Common myeloid progenitor, CD34-positive (primary cell): ENCODE measurements at regions not wholly inside any gene's neighbourhood (a gene's known extent, or its start where the extent isn't known, plus 50 kb on each side); places are given as distances from the start of the nearest gene placed in this dataset.
"Not testable (repeated sequence)": the region's sequence is repeated elsewhere in the genome, so short reads cannot be mapped to it uniquely, and the experiment has no call there.

Source experiments
- CTCF ChIA-PET: fragments of 350-600 bp; sonication (Branson Sonifier 250); formaldehyde crosslinking; loops from one replicate; lab custom pipeline; 2021; ENCODE audit warnings: antibody characterized with exemption; lab: Charles Lee
- POLR2A ChIA-PET: fragments of 350-600 bp; sonication (Branson Sonifier 250); formaldehyde crosslinking; loops from one replicate; lab custom pipeline; 2021; ENCODE audit warnings: antibody characterized with exemption; lab: Charles Lee
- DNase-seq, 3 donors: peaks; one replicate each; pipeline versions ENCODE4 v3.0.0 to v3.0.0-alpha.2; 2013
- H3K27ac ChIP-seq, 2 experiments: 1 replicate in 1 of 2; 2 replicates in 1 of 2; pipeline ENCODE4 v1.7.0; 2013; ENCODE audit warnings: inconsistent platforms in 2 of 2, low read length in 2 of 2, mild to moderate bottlenecking in 2 of 2, low read depth in 1 of 2, moderate library complexity in 1 of 2; ENCODE audit not compliant: severe bottlenecking in 2 of 2, insufficient read depth in 1 of 2, poor library complexity in 1 of 2
- H3K27me3 ChIP-seq, 5 experiments: replicated peaks in 2 of 5; 1 replicate in 3 of 5; 2 replicates in 2 of 5; pipeline versions ENCODE4 v1.6.1 to v1.7.0; 2013; ENCODE audit warnings: low read length in 4 of 5, mild to moderate bottlenecking in 2 of 5, moderate library complexity in 2 of 5, inconsistent platforms in 1 of 5; ENCODE audit not compliant: insufficient read depth in 5 of 5, control insufficient read depth in 4 of 5
- H3K36me3 ChIP-seq, 4 experiments: 1 replicate in 2 of 4; 2 replicates in 2 of 4; pipeline versions ENCODE4 v1.6.1 to v1.7.0; 2013; ENCODE audit warnings: low read length in 3 of 4, control low read depth in 1 of 4, mild to moderate bottlenecking in 1 of 4; ENCODE audit not compliant: control insufficient read depth in 4 of 4, insufficient read depth in 4 of 4
- H3K4me1 ChIP-seq, 4 experiments: 1 replicate in 3 of 4; 2 replicates in 1 of 4; pipeline versions ENCODE4 v1.6.1 to v1.7.1; 2013; ENCODE audit warnings: low read length in 3 of 4, mild to moderate bottlenecking in 3 of 4, control low read depth in 1 of 4, inconsistent platforms in 1 of 4, moderate library complexity in 1 of 4; ENCODE audit not compliant: control insufficient read depth in 4 of 4, insufficient read depth in 4 of 4; ENCODE audit errors: control extremely low read depth in 1 of 4
- H3K4me3 ChIP-seq, 7 experiments: 1 replicate in 4 of 7; 2 replicates in 3 of 7; pipeline versions ENCODE4 v1.5.1 to v1.7.0; 2013; ENCODE audit warnings: mild to moderate bottlenecking in 7 of 7, low read length in 6 of 7, moderate library complexity in 6 of 7, inconsistent platforms in 2 of 7, low read depth in 2 of 7, control low read depth in 1 of 7; ENCODE audit not compliant: insufficient read depth in 4 of 7, control insufficient read depth in 1 of 7; ENCODE audit errors: extremely low read depth in 1 of 7
- H3K9me3 ChIP-seq, 5 experiments: 1 replicate in 4 of 5; 2 replicates in 1 of 5; pipeline versions ENCODE4 v1.6.1 to v1.7.1; 2013; ENCODE audit warnings: low read length in 4 of 5, mild to moderate bottlenecking in 2 of 5, inconsistent platforms in 1 of 5, low read depth in 1 of 5, moderate library complexity in 1 of 5; ENCODE audit not compliant: control insufficient read depth in 4 of 5, insufficient read depth in 2 of 5; ENCODE audit errors: control extremely low read depth in 1 of 5
- WGBS: methylation state at CpG from one replicate; pipeline ENCODE4 v1.1.5; 2013; ENCODE audit not compliant: insufficient coverage; 5-methylcytosine and 5-hydroxymethylcytosine counted together

DNA sequence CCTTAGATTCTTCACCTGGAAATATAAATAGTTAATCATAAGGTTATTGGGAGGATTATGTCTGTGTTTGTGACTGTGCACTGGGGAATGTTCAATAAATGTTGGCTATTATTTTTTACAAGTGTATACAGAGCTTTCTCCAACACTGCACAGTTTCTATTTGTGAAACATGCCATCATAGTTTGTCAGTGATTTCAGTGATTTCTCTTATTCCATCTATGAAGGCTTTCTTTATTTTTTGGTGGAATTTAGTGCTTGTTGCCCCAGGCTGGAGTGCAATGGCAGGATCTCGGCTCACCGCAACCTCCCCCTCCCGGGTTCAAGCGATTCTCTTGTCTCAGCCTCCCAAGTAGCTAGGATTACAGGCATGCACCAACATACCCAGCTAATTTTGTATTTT is 545.0 kb upstream of the GRM7 start:
- Histone ChIP-seq H3K4me3 (no peak overlapping the region), H3K27ac (no peak overlapping the region), H3K4me1 (no peaks in the 10 kb centered on the region), H3K27me3 (no peaks in the 10 kb centered on the region), H3K9me3 (no peaks in the 10 kb centered on the region), H3K36me3 (no peaks in the 10 kb centered on the region)
- no peak for DNase-seq
- 100% methylated on average over 4 of the region's 4 CpGs for WGBS
- POLR2A ChIA-PET: no interaction called here
- CTCF ChIA-PET: no interaction called here

GRCh38 chr3:6321999-6322398 is 538.9 kb upstream of the GRM7 start:
- Histone ChIP-seq H3K4me1 (no peaks in the 10 kb centered on the region), H3K27me3 (no peaks in the 10 kb centered on the region), H3K27ac (no peak overlapping the region), H3K4me3 (no peak overlapping the region), H3K36me3 (no peaks in the 10 kb centered on the region), H3K9me3 (no peaks in the 10 kb centered on the region)
- POLR2A ChIA-PET: no interaction called here
- 94% methylated on average over 2 of the region's 3 CpGs for WGBS
- no peak for DNase-seq
- CTCF ChIA-PET: no interaction called here

- Histone ChIP-seq H3K36me3 (no peaks in the 10 kb centered on the region), H3K27me3 (no peaks in the 10 kb centered on the region), H3K4me1 (no peaks in the 10 kb centered on the region), H3K27ac (no peak overlapping the region), H3K9me3 (peaks cover 0 to 2% (median 0%) of the 10 kb centered on the region in 5 experiments), H3K4me3 (no peak overlapping the region)
- CTCF ChIA-PET: no interaction called here
- POLR2A ChIA-PET: no interaction called here
- 93% methylated on average over 6 of the region's 6 CpGs for WGBS
- DNase-seq: no peak
These were observed 534.1 kb upstream of the GRM7 start for GRCh38 chr3:6326771-6327170.

GRCh38 chr3:6340980-6341325 is 520.0 kb upstream of the GRM7 start:
- H3K27ac ChIP-seq, H3K4me1 ChIP-seq, POLR2A ChIA-PET, DNase-seq, CTCF ChIA-PET, H3K9me3 ChIP-seq, H3K27me3 ChIP-seq, H3K4me3 ChIP-seq, H3K36me3 ChIP-seq: not testable (repeated sequence)
- 100% methylated on average over 9 of the region's 24 CpGs for WGBS

DNA sequence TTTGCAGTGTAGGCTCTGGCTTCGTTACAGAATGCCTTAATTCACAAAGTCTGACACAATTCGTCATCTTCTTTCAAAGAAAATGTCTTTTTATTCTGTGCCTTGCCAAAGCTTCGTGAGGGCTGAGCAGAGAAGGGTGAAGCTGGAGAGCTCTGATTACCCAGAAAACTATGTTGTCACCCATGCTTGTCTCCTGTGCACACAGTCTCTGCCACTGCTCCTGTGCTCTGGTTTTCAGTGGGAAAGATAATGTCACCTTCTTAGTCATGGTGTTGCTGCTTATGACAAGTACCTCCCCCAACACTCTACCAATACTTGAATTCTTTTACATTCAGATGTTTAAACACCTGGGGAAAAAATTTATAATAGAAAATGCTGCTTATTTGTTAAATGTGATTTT is 509.2 kb upstream of the GRM7 start:
- H3K27me3 ChIP-seq: no peaks in the 10 kb centered on the region
- H3K27ac ChIP-seq: no peak overlapping the region
- H3K36me3 ChIP-seq: no peaks in the 10 kb centered on the region
- peaks cover 0 to 4% (median 3%) of the 10 kb centered on the region in 4 experiments for H3K4me1 ChIP-seq
- H3K4me3 ChIP-seq: no peak overlapping the region
- ChIA-PET POLR2A (no interaction called here), CTCF (no interaction called here)
- H3K9me3 ChIP-seq: no peaks in the 10 kb centered on the region
- 77% methylated on average over 3 of the region's 3 CpGs for WGBS
- DNase-seq: no peak

GRCh38 chr3:6354653-6355052 is 506.3 kb upstream of the GRM7 start:
- H3K9me3 ChIP-seq: no peaks in the 10 kb centered on the region
- peaks cover 0 to 4% (median 3%) of the 10 kb centered on the region in 4 experiments for H3K4me1 ChIP-seq
- no peak overlapping the region for H3K27ac ChIP-seq
- ChIA-PET CTCF (no interaction called here), POLR2A (no interaction called here)
- H3K4me3 ChIP-seq: no peak overlapping the region
- no peaks in the 10 kb centered on the region for H3K27me3 ChIP-seq
- WGBS: no CpG with 5 or more reads among the region's 1 CpG
- no peaks in the 10 kb centered on the region for H3K36me3 ChIP-seq
- DNase-seq: no peak

GRCh38 chr3:6362406-6362805 is 498.5 kb upstream of the GRM7 start:
- Histone ChIP-seq H3K27me3 (no peaks in the 10 kb centered on the region), H3K4me1 (peaks cover 0 to 2% (median 0%) of the 10 kb centered on the region in 4 experiments), H3K9me3 (no peaks in the 10 kb centered on the region), H3K4me3 (no peak overlapping the region), H3K27ac (no peak overlapping the region), H3K36me3 (no peaks in the 10 kb centered on the region)
- CTCF ChIA-PET: no interaction called here
- 100% methylated on average over 2 of the region's 4 CpGs for WGBS
- no peak for DNase-seq
- POLR2A ChIA-PET: no interaction called here
